GM23338 (cell line): ENCODE measurements at regions not wholly inside any gene's neighbourhood (a gene's known extent, or its start where the extent isn't known, plus 50 kb on each side); places are given as distances from the start of the nearest gene placed in this dataset.

Experiments
- ATAC-seq: fragments of 200-7000 bp; cut with Tn5 transposase; 3 replicates; pipeline ENCODE4 v1.9.1; 2020
- DNase-seq: peaks from one replicate; pipeline ENCODE4 v3.0.0-alpha.2; 2015; ENCODE audit warnings: low spot score
- H2AFZ ChIP-seq: fragments of 200-600 bp; sonication (generic); 2 replicates; pipeline ENCODE4 v1.8.0; 2016; ENCODE audit warnings: antibody characterized with exemption, mild to moderate bottlenecking, moderate library complexity
- H3F3A ChIP-seq: fragments of 200-600 bp; sonication (generic); replicated peaks from 2 replicates; pipeline ENCODE4 v1.8.0; 2017; ENCODE audit warnings: antibody characterized with exemption, mixed run types, low read depth
- H3K27ac ChIP-seq: fragments of 200-600 bp; sonication (generic); 2 replicates; pipeline ENCODE4 v1.6.1; 2016; ENCODE audit warnings: low read depth
- H3K27me3 ChIP-seq: fragments of 200-600 bp; sonication (generic); 2 replicates; pipeline ENCODE4 v1.8.0; 2016; ENCODE audit warnings: mild to moderate bottlenecking, mixed run types, moderate library complexity; ENCODE audit not compliant: insufficient read depth
- H3K36me3 ChIP-seq: fragments of 200-600 bp; sonication (generic); 2 replicates; pipeline ENCODE4 v1.8.0; 2016; ENCODE audit warnings: mild to moderate bottlenecking; ENCODE audit not compliant: insufficient read depth
- H3K4me1 ChIP-seq: fragments of 200-600 bp; sonication (generic); 2 replicates; pipeline ENCODE4 v1.8.0; 2016; ENCODE audit warnings: mild to moderate bottlenecking, moderate library complexity; ENCODE audit not compliant: insufficient read depth
- H3K4me2 ChIP-seq: fragments of 200-600 bp; sonication (generic); 2 replicates; pipeline ENCODE4 v1.7.1; 2017; ENCODE audit warnings: mixed run types
- H3K4me3 ChIP-seq: fragments of 200-600 bp; sonication (generic); 2 replicates; pipeline ENCODE4 v1.6.1; 2016; ENCODE audit warnings: mixed run types
- H3K79me2 ChIP-seq: fragments of 200-600 bp; sonication (generic); replicated peaks from 2 replicates; pipeline ENCODE4 v1.8.0; 2017; ENCODE audit warnings: mild to moderate bottlenecking; ENCODE audit not compliant: insufficient read depth
- H3K9me2 ChIP-seq: fragments of 200-600 bp; sonication (generic); 2 replicates; pipeline ENCODE4 v1.8.0; 2017; ENCODE audit not compliant: insufficient read depth
- H4K20me1 ChIP-seq: fragments of 200-600 bp; sonication (generic); replicated peaks from 2 replicates; pipeline ENCODE4 v1.8.0; 2017; ENCODE audit warnings: mild to moderate bottlenecking; ENCODE audit not compliant: insufficient read depth
- H3K27ac Mint-ChIP-seq: 2 replicates; pipeline ENCODE4 v1.8.0; 2020; ENCODE audit warnings: inconsistent platforms, mild to moderate bottlenecking, moderate library complexity, mixed read lengths
- H3K27me3 Mint-ChIP-seq: 3 replicates; pipeline ENCODE4 v1.8.0; 2022; ENCODE audit warnings: low read depth, mild to moderate bottlenecking, moderate library complexity, mixed read lengths, inconsistent platforms; ENCODE audit not compliant: insufficient read depth, poor library complexity
- H3K36me3 Mint-ChIP-seq: 3 replicates; pipeline ENCODE4 v1.8.0; 2021; ENCODE audit warnings: low read depth, mild to moderate bottlenecking, inconsistent platforms, moderate library complexity, mixed read lengths
- H3K4me1 Mint-ChIP-seq: 3 replicates; pipeline ENCODE4 v1.8.0; 2020; ENCODE audit warnings: mild to moderate bottlenecking, inconsistent platforms, mixed read lengths
- H3K4me3 Mint-ChIP-seq: 3 replicates; pipeline ENCODE4 v1.8.0; 2021; ENCODE audit warnings: moderate library complexity, mild to moderate bottlenecking, inconsistent platforms, mixed read lengths
- H3K9me3 Mint-ChIP-seq: 3 replicates; pipeline ENCODE4 v1.8.0; 2020; ENCODE audit warnings: moderate library complexity, mild to moderate bottlenecking, inconsistent platforms, mixed read lengths
- CREB1 ChIP-seq: fragments of 250-450 bp; sonication (Bioruptor Pico); IDR thresholded peaks from 2 replicates; pipeline ENCODE4 v1.5.0; 2020; ENCODE audit warnings: low read depth, mild to moderate bottlenecking, moderate library complexity
- JUNB ChIP-seq: IDR thresholded peaks from one replicate; pipeline ENCODE4 v1.6.1; 2016; ENCODE audit warnings: antibody characterized with exemption; ENCODE audit not compliant: unreplicated experiment
- NANOG ChIP-seq: IDR thresholded peaks from 2 replicates; pipeline ENCODE4 v1.6.1; 2016; ENCODE audit warnings: antibody characterized with exemption, borderline replicate concordance
- STAT1 ChIP-seq: IDR thresholded peaks from one replicate; pipeline ENCODE4 v1.6.1; 2016; ENCODE audit warnings: antibody characterized with exemption; ENCODE audit not compliant: unreplicated experiment
- ZNF114 ChIP-seq: fragments of 250-450 bp; sonication (Bioruptor Pico); IDR thresholded peaks from 2 replicates; pipeline ENCODE4 v1.5.0; 2020; ENCODE audit warnings: mild to moderate bottlenecking, moderate library complexity
- ZNF331 ChIP-seq: fragments of 250-450 bp; sonication (Bioruptor Pico); IDR thresholded peaks from 2 replicates; pipeline ENCODE4 v1.5.0; 2020; ENCODE audit warnings: low read depth, mild to moderate bottlenecking, moderate library complexity
- TF ChIP-seq, protein P1 (sequence below): IDR thresholded peaks from one replicate; pipeline ENCODE4 v1.6.1; 2018; ENCODE audit warnings: antibody characterized with exemption; ENCODE audit not compliant: unreplicated experiment
- TF ChIP-seq, protein P2 (sequence below): fragments of 250-450 bp; sonication (Bioruptor Pico); IDR thresholded peaks from 2 replicates; pipeline ENCODE4 v1.5.0; 2020; ENCODE audit warnings: mild to moderate bottlenecking, moderate library complexity
- TF ChIP-seq, protein P3 (sequence below), 2 experiments: fragments of 200-600 bp in 1 of 2; sonication (generic) in 1 of 2; conservative IDR thresholded peaks; 2 replicates each; pipeline versions ENCODE4 v1.5.1 to v1.6.1; 2016 to 2017; ENCODE audit warnings: antibody characterized with exemption in 2 of 2, low read depth in 2 of 2, mild to moderate bottlenecking in 2 of 2, moderate library complexity in 1 of 2
- TF ChIP-seq, protein P4 (sequence below): IDR thresholded peaks from 2 replicates; pipeline ENCODE4 v1.6.1; 2016; ENCODE audit warnings: antibody characterized with exemption

DNA sequence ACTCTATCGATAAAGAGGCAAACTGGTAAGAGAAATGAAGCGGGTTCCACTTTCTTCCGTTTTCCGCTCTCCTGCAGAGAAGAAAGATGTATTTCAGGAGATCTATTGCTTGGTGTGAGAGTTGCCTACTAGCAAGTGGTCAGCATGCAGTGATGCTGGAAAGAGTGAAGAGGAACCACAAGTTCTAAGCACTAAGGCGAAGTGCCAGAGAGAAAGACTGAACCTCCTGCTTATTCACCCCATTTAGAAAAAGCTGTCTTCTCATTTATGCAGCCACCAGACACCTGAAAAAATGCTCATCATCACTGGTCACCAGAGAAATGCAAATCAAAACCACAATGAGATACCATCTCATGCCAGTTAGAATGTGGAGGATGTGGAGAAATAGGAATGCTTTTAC, 78.7 kb upstream of the GPC6 start (continued):
- TF ChIP-seq, protein P1, sequence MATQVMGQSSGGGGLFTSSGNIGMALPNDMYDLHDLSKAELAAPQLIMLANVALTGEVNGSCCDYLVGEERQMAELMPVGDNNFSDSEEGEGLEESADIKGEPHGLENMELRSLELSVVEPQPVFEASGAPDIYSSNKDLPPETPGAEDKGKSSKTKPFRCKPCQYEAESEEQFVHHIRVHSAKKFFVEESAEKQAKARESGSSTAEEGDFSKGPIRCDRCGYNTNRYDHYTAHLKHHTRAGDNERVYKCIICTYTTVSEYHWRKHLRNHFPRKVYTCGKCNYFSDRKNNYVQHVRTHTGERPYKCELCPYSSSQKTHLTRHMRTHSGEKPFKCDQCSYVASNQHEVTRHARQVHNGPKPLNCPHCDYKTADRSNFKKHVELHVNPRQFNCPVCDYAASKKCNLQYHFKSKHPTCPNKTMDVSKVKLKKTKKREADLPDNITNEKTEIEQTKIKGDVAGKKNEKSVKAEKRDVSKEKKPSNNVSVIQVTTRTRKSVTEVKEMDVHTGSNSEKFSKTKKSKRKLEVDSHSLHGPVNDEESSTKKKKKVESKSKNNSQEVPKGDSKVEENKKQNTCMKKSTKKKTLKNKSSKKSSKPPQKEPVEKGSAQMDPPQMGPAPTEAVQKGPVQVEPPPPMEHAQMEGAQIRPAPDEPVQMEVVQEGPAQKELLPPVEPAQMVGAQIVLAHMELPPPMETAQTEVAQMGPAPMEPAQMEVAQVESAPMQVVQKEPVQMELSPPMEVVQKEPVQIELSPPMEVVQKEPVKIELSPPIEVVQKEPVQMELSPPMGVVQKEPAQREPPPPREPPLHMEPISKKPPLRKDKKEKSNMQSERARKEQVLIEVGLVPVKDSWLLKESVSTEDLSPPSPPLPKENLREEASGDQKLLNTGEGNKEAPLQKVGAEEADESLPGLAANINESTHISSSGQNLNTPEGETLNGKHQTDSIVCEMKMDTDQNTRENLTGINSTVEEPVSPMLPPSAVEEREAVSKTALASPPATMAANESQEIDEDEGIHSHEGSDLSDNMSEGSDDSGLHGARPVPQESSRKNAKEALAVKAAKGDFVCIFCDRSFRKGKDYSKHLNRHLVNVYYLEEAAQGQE, result no peak

DNA sequence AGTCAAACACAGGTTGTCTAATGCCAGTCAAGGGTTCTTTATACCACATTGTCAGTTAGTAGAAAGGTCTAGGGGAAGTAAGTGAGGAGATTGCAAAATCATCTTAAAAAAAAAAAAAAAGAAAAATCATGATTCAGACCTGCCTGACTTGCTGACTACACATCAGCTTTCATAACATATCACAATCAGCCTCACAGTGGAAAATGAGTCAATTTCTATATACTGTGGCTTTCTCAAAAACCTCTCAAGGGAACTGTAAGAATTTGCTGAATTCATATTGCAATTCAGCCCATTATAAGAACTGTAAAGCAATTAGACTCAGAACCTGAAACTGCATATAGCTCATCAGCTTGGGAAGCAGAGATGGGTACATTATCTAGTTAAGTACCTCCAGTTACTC, 75.3 kb upstream of the GPC6 start:
- Histone ChIP-seq H3K79me2 (no peaks in the 10 kb centered on the region), H3K36me3 (no peaks in the 10 kb centered on the region), H2AFZ (no peak overlapping the region), H3K27ac (no peak overlapping the region), H3K9me2 (no peaks in the 10 kb centered on the region; the same call in 1 of the 2 replicates), H3K4me1 (no peaks in the 10 kb centered on the region), H3K4me2 (no peak overlapping the region), H3F3A (no peaks in the 10 kb centered on the region), H4K20me1 (no peaks in the 10 kb centered on the region), H3K27me3 (no peaks in the 10 kb centered on the region), H3K4me3 (no peak overlapping the region)
- no peaks in the 10 kb centered on the region for H3K36me3 Mint-ChIP-seq
- peaks cover 5% of the 10 kb centered on the region; the same call in 2 of the 3 replicates for H3K4me1 Mint-ChIP-seq
- H3K9me3 Mint-ChIP-seq, result 0 out of 3 replicates have a peak, but pooled peaks cover 2% of the 10 kb centered on the region
- no peaks in the 10 kb centered on the region for H3K27me3 Mint-ChIP-seq
- DNase-seq, result no peak
- ATAC-seq, result no peak
- H3K27ac Mint-ChIP-seq, result no peak overlapping the region
- H3K4me3 Mint-ChIP-seq, result no peak overlapping the region
- no peak for TF ChIP-seq ZNF114
- no peak for TF ChIP-seq NANOG
- TF ChIP-seq, protein P2, sequence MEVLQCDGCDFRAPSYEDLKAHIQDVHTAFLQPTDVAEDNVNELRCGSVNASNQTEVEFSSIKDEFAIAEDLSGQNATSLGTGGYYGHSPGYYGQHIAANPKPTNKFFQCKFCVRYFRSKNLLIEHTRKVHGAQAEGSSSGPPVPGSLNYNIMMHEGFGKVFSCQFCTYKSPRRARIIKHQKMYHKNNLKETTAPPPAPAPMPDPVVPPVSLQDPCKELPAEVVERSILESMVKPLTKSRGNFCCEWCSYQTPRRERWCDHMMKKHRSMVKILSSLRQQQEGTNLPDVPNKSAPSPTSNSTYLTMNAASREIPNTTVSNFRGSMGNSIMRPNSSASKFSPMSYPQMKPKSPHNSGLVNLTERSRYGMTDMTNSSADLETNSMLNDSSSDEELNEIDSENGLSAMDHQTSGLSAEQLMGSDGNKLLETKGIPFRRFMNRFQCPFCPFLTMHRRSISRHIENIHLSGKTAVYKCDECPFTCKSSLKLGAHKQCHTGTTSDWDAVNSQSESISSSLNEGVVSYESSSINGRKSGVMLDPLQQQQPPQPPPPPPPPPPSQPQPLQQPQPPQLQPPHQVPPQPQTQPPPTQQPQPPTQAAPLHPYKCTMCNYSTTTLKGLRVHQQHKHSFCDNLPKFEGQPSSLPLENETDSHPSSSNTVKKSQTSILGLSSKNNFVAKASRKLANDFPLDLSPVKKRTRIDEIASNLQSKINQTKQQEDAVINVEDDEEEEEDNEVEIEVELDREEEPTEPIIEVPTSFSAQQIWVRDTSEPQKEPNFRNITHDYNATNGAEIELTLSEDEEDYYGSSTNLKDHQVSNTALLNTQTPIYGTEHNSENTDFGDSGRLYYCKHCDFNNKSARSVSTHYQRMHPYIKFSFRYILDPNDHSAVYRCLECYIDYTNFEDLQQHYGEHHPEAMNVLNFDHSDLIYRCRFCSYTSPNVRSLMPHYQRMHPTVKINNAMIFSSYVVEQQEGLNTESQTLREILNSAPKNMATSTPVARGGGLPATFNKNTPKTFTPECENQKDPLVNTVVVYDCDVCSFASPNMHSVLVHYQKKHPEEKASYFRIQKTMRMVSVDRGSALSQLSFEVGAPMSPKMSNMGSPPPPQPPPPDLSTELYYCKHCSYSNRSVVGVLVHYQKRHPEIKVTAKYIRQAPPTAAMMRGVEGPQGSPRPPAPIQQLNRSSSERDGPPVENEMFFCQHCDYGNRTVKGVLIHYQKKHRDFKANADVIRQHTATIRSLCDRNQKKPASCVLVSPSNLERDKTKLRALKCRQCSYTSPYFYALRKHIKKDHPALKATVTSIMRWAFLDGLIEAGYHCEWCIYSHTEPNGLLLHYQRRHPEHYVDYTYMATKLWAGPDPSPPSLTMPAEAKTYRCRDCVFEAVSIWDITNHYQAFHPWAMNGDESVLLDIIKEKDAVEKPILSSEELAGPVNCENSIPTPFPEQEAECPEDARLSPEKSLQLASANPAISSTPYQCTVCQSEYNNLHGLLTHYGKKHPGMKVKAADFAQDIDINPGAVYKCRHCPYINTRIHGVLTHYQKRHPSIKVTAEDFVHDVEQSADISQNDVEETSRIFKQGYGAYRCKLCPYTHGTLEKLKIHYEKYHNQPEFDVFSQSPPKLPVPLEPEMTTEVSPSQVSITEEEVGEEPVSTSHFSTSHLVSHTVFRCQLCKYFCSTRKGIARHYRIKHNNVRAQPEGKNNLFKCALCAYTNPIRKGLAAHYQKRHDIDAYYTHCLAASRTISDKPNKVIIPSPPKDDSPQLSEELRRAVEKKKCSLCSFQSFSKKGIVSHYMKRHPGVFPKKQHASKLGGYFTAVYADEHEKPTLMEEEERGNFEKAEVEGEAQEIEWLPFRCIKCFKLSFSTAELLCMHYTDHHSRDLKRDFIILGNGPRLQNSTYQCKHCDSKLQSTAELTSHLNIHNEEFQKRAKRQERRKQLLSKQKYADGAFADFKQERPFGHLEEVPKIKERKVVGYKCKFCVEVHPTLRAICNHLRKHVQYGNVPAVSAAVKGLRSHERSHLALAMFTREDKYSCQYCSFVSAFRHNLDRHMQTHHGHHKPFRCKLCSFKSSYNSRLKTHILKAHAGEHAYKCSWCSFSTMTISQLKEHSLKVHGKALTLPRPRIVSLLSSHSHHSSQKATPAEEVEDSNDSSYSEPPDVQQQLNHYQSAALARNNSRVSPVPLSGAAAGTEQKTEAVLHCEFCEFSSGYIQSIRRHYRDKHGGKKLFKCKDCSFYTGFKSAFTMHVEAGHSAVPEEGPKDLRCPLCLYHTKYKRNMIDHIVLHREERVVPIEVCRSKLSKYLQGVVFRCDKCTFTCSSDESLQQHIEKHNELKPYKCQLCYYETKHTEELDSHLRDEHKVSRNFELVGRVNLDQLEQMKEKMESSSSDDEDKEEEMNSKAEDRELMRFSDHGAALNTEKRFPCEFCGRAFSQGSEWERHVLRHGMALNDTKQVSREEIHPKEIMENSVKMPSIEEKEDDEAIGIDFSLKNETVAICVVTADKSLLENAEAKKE, result no peak
- TF ChIP-seq CREB1 (CRISPR knock-in tag), result no peak
- TF ChIP-seq, protein P3, sequence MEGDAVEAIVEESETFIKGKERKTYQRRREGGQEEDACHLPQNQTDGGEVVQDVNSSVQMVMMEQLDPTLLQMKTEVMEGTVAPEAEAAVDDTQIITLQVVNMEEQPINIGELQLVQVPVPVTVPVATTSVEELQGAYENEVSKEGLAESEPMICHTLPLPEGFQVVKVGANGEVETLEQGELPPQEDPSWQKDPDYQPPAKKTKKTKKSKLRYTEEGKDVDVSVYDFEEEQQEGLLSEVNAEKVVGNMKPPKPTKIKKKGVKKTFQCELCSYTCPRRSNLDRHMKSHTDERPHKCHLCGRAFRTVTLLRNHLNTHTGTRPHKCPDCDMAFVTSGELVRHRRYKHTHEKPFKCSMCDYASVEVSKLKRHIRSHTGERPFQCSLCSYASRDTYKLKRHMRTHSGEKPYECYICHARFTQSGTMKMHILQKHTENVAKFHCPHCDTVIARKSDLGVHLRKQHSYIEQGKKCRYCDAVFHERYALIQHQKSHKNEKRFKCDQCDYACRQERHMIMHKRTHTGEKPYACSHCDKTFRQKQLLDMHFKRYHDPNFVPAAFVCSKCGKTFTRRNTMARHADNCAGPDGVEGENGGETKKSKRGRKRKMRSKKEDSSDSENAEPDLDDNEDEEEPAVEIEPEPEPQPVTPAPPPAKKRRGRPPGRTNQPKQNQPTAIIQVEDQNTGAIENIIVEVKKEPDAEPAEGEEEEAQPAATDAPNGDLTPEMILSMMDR (conservative IDR thresholded peaks at IDR 0.05; ENCODE audit: low read depth in 2 of 2), result no peak
- TF ChIP-seq, protein P4, sequence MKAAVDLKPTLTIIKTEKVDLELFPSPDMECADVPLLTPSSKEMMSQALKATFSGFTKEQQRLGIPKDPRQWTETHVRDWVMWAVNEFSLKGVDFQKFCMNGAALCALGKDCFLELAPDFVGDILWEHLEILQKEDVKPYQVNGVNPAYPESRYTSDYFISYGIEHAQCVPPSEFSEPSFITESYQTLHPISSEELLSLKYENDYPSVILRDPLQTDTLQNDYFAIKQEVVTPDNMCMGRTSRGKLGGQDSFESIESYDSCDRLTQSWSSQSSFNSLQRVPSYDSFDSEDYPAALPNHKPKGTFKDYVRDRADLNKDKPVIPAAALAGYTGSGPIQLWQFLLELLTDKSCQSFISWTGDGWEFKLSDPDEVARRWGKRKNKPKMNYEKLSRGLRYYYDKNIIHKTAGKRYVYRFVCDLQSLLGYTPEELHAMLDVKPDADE, result no peak
- no peak for TF ChIP-seq ZNF331 (CRISPR knock-in tag)
- TF ChIP-seq STAT1, result no peak
- no peak for TF ChIP-seq JUNB
